ENCODE measurements at regions not wholly inside any gene's neighbourhood (a gene's known extent, or its start where the extent isn't known, plus 50 kb on each side); places are given as distances from the start of the nearest gene placed in this dataset.

- no peak for ATAC-seq
Observed at GRCh38 chr6:21970569-21971300, 326.1 kb downstream of the PRL start.

GRCh38 chr6:21971541-21971940 is 325.3 kb downstream of the PRL start:
- no peak for ATAC-seq

DNA sequence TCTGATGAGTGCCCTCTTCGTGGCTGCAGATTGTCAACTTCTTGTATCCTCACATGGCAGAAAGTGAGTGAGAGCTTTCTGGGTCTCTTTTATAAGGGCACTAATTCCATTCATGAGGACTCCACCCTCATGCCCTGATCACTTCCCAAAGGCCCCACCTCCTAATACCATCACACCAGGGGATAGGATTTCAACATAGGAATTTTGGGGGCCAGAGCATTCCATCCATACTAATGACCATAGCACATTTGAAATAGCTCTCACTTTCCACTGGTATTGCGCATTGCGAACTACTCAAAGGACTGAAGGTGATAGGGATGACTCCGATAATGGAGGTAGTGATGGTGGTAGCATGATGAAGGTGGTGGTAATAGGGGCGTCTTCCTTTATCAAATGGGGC is 324.3 kb downstream of the PRL start:
- no peak for ATAC-seq

DNA sequence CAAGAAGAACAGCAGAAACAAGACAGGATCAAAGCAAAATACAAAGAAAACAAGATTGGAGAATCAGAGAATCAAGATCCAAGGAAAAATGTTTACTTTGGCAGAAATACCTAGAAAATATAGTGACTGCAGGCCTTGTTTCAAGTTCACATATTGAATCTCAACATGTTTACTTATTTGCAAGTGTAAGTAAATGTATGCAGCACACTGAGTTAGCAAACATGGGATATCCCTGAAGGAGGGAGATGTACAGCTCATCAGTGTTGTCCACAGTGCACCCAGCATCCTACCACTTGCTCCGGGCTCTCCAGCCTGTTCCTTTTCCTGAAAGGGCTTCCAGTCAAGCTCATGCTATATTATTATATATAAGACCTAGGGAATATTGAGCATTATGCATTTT is 319.5 kb downstream of the PRL start:
- ATAC-seq, result no peak

DNA sequence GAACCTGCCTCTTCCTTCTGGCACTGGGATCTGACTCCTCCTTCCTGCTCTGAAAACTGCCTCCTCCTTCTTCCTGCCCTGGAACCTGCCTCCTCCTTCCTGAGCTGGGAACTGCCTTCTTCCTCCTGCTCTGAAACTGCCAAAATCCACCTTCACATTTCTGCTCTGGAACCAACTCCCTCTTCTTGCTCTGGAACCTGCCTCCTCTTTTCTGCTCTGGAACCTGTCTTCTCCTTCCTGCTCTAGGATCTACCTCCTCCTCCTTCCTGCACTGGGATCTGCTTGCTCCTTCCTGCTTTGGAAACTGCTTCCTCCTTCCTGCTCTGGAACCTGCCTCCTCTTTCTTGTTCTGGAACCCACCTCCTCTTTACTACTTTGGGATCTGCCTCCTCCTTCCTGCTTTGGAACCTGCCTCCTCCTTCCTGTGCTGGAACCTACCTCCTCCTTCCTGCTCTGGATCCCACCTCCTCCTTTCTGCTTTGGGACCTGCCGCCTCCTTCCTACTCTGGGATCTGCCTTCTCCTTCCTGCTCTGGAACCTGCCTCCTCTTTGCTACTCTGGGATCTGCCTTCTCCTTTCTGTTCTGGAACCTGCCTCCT is 315.5 kb downstream of the PRL start:
- no peak for ATAC-seq

DNA sequence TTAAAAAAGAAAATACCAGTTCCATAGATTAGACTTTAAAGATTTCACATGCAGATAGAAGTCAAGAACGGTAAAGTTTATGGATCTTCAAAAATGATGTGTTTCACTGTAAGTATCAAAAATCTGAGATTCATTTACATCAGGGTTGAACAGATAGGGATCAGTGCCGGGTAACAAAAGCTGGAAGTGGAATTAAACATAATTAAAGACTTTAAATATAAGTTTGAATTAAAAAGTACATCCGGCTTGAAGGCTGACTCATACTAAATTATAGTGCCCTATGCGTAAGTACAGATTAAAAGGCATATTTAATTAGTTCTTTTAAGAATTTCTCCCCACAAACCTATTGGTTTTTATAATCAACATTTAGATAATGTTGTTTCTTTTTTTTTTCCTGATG is 312.7 kb downstream of the PRL start:
- ATAC-seq, result no peak

- ATAC-seq, result no peak
Observed at GRCh38 chr6:21984561-21984960, 312.3 kb downstream of the PRL start.

GRCh38 chr6:21985904-21986303 is 310.9 kb downstream of the PRL start:
- ATAC-seq, result no peak

GRCh38 chr6:21986703-21987102 is 310.1 kb downstream of the PRL start:
- no peak for ATAC-seq

DNA sequence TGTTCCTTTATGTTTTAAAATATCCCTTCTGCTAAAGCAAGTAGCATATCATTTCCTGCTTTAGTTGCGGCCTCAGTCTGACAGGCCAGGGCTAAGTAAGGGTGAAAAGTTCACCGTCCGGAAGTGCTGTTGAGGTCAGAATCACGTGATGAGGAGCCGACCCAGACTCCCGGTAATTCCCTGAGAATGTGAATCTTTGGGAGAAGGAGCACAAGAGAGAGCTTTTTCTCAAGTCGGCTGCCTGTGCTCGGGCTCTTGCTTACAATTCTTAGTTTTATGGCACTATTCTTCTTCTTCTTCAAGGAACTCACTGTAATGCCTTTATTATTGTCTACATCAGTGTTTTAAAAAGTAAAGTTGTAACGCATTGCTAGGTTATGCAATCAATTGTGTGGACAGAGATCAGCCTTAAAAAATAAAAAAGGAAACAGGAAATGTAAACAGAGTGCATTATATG is 309.3 kb downstream of the PRL start:
- peak; percentile 76 for ATAC-seq

DNA sequence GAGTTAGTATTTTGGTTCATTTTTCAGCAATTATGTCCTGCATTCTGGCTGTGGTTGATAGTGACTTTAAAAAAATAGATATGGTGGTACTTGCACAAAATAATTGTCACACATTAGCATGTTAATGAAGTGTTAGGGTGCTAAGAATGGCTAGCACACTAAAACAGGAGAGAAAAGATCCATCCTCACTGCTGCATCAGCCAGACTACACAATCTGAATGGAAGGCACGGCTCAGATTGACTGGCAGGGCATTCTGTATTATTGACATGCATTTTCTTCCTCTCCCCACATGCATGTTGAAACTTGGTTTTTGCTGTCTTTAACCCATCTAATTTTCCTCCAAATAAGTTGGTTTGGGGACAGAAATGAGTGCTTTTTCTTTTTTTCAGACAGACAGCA is 306.3 kb downstream of the PRL start:
- no peak for ATAC-seq

GRCh38 chr6:21992178-21992967 is 304.5 kb downstream of the PRL start:
- no peak for ATAC-seq

GRCh38 chr6:21993841-21994240 is 303.0 kb downstream of the PRL start:
- ATAC-seq, result no peak

DNA sequence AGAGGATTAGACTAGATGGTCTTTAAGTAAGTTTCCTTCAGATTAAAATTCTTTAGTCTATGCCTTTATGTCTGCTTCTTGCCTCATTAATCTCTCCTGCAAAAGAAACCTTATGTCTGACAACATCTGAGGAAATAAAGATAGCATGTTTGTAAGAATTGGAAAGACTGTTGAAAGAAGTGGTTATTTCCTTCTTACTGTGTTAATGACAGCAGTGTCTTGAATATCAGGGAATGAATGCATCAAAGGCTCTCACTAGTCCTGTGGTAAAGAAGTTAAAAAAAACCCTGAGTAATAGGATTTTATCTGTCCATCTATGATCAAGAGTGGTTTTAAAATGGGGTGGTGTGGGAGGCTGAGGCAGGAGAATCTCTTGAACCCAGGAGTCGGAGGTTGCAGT is 302.0 kb downstream of the PRL start:
- no peak for ATAC-seq

DNA sequence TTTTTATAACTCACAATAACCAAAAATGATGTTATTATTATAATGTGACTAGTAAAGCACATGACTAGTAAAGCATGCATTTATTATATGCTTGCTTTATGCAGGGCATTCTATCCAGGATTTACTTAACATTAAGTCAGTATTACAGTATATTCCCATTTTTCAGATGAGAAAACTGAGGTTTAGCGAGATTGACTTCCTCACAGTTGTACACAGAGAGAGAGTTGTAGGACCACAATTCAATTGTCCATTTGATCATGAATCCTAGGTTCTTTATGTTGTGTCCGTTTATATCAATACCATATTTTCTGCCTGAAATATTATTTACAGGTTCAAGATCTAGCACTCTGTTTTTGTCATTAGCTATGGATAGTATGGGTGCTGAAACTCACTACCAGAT is 301.5 kb downstream of the PRL start:
- no peak for ATAC-seq

GRCh38 chr6:21996425-21997118 is 300.3 kb downstream of the PRL start:
- no peak for ATAC-seq

DNA sequence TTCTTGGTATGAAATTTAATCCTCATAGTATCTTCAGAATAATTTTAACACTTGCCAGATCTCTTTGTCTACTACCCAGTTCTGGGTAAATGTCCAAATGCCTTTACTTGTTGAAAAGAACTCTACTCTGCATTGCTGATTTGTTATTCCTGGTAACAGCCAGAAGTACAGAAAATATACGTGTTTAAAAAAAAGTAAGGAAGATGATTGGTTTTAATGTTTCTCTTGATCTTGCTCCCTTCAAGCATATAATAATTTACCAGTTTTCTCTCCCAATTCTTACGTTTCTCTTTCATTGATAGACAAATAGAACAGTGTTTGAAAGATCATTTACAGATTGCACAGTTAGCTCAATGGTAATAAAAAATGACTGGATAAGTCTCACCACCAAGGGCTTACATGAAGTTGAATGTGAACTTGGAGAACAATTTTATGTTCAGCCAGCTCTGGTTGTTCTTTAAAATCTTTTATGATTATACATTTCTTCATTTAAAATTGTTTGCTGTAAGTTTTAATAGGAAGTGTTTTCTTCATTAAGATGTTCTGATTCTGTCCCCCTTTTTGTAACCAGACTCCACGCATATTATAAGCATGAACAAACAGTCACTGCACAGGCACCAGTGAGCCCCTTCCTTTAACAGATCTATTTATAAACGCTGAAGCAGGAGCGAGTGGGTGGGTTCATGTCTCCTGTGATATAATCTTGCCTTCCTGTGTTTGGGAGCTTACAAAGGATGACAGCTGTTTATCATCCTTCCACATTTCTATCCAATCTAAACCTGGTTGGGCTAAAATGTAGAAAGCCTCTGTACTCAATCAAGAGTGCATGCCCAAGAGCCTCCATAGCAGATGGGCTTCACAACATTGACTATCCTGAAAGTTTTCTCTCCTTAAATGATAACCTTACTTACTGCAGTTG is 299.5 kb downstream of the PRL start:
- ATAC-seq, result no peak

DNA sequence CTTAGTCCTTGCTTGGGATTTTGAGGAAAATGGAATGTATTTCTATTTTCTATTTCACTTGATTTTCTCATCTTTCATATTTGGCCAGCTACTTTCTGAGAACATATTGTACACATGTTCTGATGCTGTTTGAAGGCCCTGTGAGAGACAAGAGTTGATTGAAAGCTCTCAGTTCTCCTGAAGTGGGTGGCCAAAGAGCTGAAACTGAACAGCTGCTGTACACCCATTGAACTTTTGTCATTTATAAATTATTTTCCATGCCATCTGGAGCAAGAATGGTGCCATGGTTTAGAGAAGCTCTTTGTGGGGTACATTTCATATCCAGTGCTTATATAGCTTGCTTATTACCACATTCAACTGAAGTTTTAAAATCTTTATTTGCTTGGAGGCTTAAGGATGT is 298.3 kb downstream of the PRL start:
- no peak for ATAC-seq

DNA sequence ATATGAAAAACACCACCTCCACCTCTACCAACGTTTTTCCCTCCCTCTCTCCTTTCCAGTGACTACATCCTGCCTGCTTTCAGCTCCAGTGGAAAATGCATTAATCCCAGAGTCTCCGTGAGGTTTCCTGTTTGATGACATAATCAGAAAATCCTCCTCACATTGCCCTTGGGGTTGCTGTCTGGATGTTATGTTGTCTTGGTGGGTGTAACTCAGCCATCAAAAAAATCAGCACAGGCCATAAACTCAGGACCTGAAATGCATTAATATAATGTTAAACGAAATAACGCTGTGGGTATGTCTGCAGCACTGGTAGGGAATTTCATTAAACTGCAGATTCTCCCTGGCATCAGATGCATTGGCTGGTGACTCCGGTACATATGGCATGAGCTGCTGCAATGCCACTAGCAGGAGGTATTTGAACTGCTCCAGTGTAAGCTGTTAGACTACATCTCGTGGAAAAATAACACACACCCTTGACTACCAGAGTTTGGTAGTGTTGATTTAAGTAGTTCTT is 297.8 kb downstream of the PRL start:
- no peak for ATAC-seq

GRCh38 chr6:21999741-22000140 is 297.1 kb downstream of the PRL start:
- ATAC-seq, result no peak

GRCh38 chr6:22001396-22002027 is 295.3 kb downstream of the PRL start:
- ATAC-seq, result no peak

Data from esophagus mucosa (tissue), 1 donor.